HCT116 (cell line): ENCODE measurements at regions not wholly inside any gene's neighbourhood (a gene's known extent, or its start where the extent isn't known, plus 50 kb on each side); places are given as distances from the start of the nearest gene placed in this dataset.

Experiments used
- ATAC-seq: fragments of 200-7000 bp; cut with Tn5 transposase; 2 replicates; pipeline ENCODE4 v1.9.1; 2020; ENCODE audit warnings: mild to moderate bottlenecking, moderate library complexity
- BruUV-seq: library from RNA; stranded (reverse); fragments of 400-500 nt; replicated peaks from 2 replicates; lab custom pipeline; 2021; lab: Mats Ljungman, UMichigan
- CTCF ChIA-PET: fragments of 300-600 bp; sonication (Branson Sonifier 250); formaldehyde crosslinking; loops from one replicate; lab custom pipeline; 2021; ENCODE audit warnings: antibody characterized with exemption; lab: Charles Lee
- POLR2A ChIA-PET: fragments of 300-600, 350-600 bp; sonication (Branson Sonifier 250); formaldehyde crosslinking; loops from one replicate; lab custom pipeline; 2021; ENCODE audit warnings: antibody characterized with exemption; lab: Charles Lee
- RAD21 ChIA-PET, 2 experiments: fragments of 300-600 bp; sonication (Branson Sonifier 250); formaldehyde crosslinking; loops; one replicate each; lab custom pipeline; 2023; ENCODE audit warnings: low total read pairs in 2 of 2; ENCODE audit not compliant: uncharacterized antibody in 2 of 2, unreplicated experiment in 2 of 2, low non-redundant PET in 1 of 2; lab: Charles Lee
- DNase-seq: peaks from one replicate; pipeline ENCODE4 v3.0.0-alpha.2; 2010; ENCODE audit warnings: low read depth, low spot score
- H2AFZ ChIP-seq: fragments of 200-600 bp; shearing (Covaris generic), sonication (generic); 2 replicates; pipeline ENCODE4 v1.6.1; 2017; ENCODE audit warnings: low read depth, mixed run types, mixed read lengths, antibody characterized with exemption, low read length; ENCODE audit not compliant: poor library complexity, severe bottlenecking
- H3K27ac ChIP-seq: 2 replicates; pipeline ENCODE4 v1.5.1; 2012; ENCODE audit warnings: low read depth, low read length
- H3K27me3 ChIP-seq: fragments of 200-600 bp; sonication (generic); 2 replicates; pipeline ENCODE4 v1.6.1; 2016; ENCODE audit warnings: mixed run types, low read length, mixed read lengths; ENCODE audit not compliant: insufficient read depth
- H3K36me3 ChIP-seq, 2 experiments: fragments of 200-500 bp in 1 of 2; fragments of 200-600 bp in 1 of 2; sonication (Bioruptor generic) in 1 of 2; sonication (generic) in 1 of 2; 2 replicates each; pipeline versions ENCODE4 v1.5.1 to v1.6.1; 2014 to 2016; ENCODE audit warnings: low read length in 2 of 2, inconsistent platforms in 1 of 2, mixed read lengths in 1 of 2, mixed run types in 1 of 2; ENCODE audit not compliant: insufficient read depth in 2 of 2, control insufficient read depth in 1 of 2
- H3K4me1 ChIP-seq, 2 experiments: fragments of 200-600 bp in 1 of 2; sonication (generic) in 1 of 2; 2 replicates each; pipeline versions ENCODE4 v1.5.1 to v1.6.1; 2012 to 2017; ENCODE audit warnings: low read length in 2 of 2, inconsistent platforms in 1 of 2, mild to moderate bottlenecking in 1 of 2, mixed read lengths in 1 of 2, mixed run types in 1 of 2, moderate library complexity in 1 of 2; ENCODE audit not compliant: insufficient read depth in 2 of 2, control insufficient read depth in 1 of 2
- H3K4me2 ChIP-seq: fragments of 200-600 bp; sonication (generic); 2 replicates; pipeline ENCODE4 v1.6.1; 2017; ENCODE audit warnings: mixed run types, low read length, mixed read lengths
- H3K4me3 ChIP-seq, 2 experiments: fragments of 200-600 bp in 1 of 2; sonication (generic) in 1 of 2; replicated peaks in 1 of 2; 2 replicates each; pipeline ENCODE4 v1.5.1; 2011 to 2016; ENCODE audit warnings: low read length in 2 of 2, control low read depth in 1 of 2, low read depth in 1 of 2, mild to moderate bottlenecking in 1 of 2, mixed read lengths in 1 of 2, mixed run types in 1 of 2
- H3K79me2 ChIP-seq: fragments of 200-600 bp; sonication (generic); 2 replicates; pipeline ENCODE4 v1.6.1; 2017; ENCODE audit warnings: mild to moderate bottlenecking, mixed run types, low read length, moderate library complexity, mixed read lengths; ENCODE audit not compliant: insufficient read depth
- H3K9ac ChIP-seq: fragments of 200-600 bp; sonication (generic); 2 replicates; pipeline ENCODE4 v1.6.1; 2016; ENCODE audit warnings: low read length, mixed read lengths
- H3K9me2 ChIP-seq: fragments of 200-600 bp; sonication (generic), shearing (Covaris generic); 2 replicates; pipeline ENCODE4 v1.6.1; 2017; ENCODE audit warnings: mixed run types, mild to moderate bottlenecking, moderate library complexity; ENCODE audit not compliant: insufficient read depth
- H3K9me3 ChIP-seq, 2 experiments: fragments of 200-500 bp in 1 of 2; fragments of 200-600 bp in 1 of 2; sonication (Bioruptor generic) in 1 of 2; sonication (generic) in 1 of 2; 2 replicates each; pipeline ENCODE4 v1.6.1; 2014 to 2017; ENCODE audit warnings: low read length in 2 of 2, mixed read lengths in 2 of 2, inconsistent platforms in 1 of 2, low read depth in 1 of 2, mild to moderate bottlenecking in 1 of 2, mixed run types in 1 of 2, moderate library complexity in 1 of 2; ENCODE audit not compliant: control insufficient read depth in 1 of 2, insufficient read depth in 1 of 2
- H4K20me1 ChIP-seq: fragments of 200-600 bp; sonication (generic), shearing (Covaris generic); 2 replicates; pipeline ENCODE4 v1.6.1; 2017; ENCODE audit warnings: mixed run types, mild to moderate bottlenecking, moderate library complexity; ENCODE audit not compliant: insufficient read depth
- CEBPB ChIP-seq: IDR thresholded peaks from 2 replicates; pipeline ENCODE4 v1.6.1; 2012; ENCODE audit warnings: low read depth
- FOSL1 ChIP-seq: IDR thresholded peaks from 2 replicates; pipeline ENCODE4 v1.6.1; 2012; ENCODE audit warnings: low read depth
- JUND ChIP-seq: IDR thresholded peaks from 2 replicates; pipeline ENCODE4 v1.6.1; 2012
- SIN3A ChIP-seq: IDR thresholded peaks from 2 replicates; pipeline ENCODE4 v1.6.1; 2012; ENCODE audit warnings: low read depth
- SP1 ChIP-seq: IDR thresholded peaks from 2 replicates; pipeline ENCODE4 v1.6.1; 2012; ENCODE audit warnings: low read depth
- ZNF274 ChIP-seq: fragments of 200-500 bp; sonication (Bioruptor generic); IDR thresholded peaks from 2 replicates; pipeline ENCODE4 v1.6.1; 2014; ENCODE audit warnings: mild to moderate bottlenecking, low read depth, low read length, inconsistent platforms
- intact Hi-C: fragments of 100-400 bp; cut with micrococcal nuclease; formaldehyde crosslinking; loops from 2 replicates; pipeline ENCODE4 v1.10.0; 2022

DNA sequence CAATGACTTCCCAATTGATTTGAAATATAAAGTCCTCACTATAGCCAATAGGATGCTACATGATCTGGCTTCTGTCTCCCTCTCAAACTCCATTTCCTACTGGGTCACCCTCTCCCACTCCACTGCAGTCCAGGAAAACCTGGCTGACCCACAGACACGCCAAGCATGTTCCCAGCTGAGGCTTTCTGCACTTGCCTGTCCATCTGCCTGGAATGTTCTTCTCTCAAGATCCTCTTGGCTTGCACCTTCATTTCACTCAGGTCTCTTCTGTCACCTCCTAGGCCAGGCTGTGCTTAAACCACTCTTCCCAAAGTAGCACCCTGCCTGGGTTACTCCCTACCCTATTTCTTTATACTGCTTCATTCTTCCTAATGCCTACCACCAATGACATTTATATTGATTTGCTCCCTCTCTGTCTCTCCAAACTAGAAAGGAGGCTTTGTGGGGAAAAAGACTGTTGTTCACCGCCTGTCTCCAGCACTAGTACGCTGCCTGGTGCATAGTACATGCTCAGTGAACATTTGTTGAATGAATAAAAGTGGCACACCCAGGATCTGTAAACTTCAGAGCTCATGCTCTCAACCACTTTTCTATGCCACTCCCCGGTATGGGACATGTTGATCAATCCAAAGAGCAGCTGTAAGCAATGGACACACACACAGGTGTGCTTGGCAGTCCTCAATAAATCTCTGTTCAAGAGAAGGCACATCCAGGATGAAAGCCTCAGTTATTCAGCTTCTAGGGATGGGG is 261.3 kb downstream of the FOXO1 start:
- no peak overlapping the region for H3K27ac ChIP-seq
- no peak for ATAC-seq
- H3K79me2 ChIP-seq, result no peaks in the 10 kb centered on the region
- H3K4me3 ChIP-seq, result no peak overlapping the region
- H3K9ac ChIP-seq, result no peak overlapping the region
- peaks cover 45 to 69% of the 10 kb centered on the region in 2 experiments for H3K4me1 ChIP-seq
- no peaks in the 10 kb centered on the region for H3K36me3 ChIP-seq
- H4K20me1 ChIP-seq, result no peaks in the 10 kb centered on the region
- no peaks in the 10 kb centered on the region for H3K27me3 ChIP-seq
- TF ChIP-seq ZNF274 (no peak), JUND (no peak)
- ChIA-PET CTCF (no interaction called here), POLR2A (no interaction called here), RAD21 (no interaction called here)
- H3K9me3 ChIP-seq, result no peaks in the 10 kb centered on the region
- no TSS peak for BruUV-seq
- DNase-seq, result no peak
- no peak overlapping the region for H3K4me2 ChIP-seq
- H2AFZ ChIP-seq, result no peak overlapping the region
- intact Hi-C loops, result loop anchor here (10.0 kb wide), 1 partner anchor 340 kb away; no protein-coding TSS in a partner anchor
- no peaks in the 10 kb centered on the region for H3K9me2 ChIP-seq

DNA sequence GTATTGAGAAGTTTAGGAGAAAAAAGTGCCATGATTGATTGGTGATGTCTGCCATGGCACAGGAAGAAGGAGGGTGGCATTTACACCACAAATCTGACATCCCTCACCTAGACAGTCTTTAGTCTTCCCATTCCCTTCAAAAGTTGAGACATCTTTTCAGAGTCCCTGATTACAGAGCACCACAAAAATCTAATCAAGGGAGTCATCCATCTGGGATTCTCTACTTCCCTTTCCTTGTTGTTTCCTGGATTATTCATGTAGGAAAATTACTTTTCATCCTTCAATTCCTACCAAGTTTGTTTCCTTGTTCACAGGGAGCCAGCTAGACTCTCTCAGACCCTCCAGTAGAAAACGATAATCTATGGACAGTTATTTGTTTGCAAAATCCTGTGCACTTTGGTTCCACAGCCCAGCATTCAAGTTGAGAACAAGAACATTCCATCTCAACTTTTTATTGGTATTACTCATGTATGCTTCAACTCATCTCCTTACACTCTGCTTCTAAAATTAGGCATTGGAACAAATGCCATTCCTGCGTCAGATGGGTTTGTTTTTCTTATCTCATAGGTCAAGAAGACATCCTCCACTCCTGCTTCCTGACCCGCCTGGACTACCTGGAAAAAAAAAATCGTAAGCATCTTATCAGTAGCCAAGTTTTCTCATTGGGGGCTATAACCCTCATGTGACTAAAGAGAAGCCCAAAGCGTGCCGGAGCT is 259.9 kb downstream of the FOXO1 start:
- no TSS peak for BruUV-seq
- no peak overlapping the region for H3K9ac ChIP-seq
- H3K27me3 ChIP-seq, result no peaks in the 10 kb centered on the region
- RAD21 ChIA-PET, result no interaction called here
- H3K79me2 ChIP-seq, result no peaks in the 10 kb centered on the region
- peak overlapping the region; percentile 49 for H2AFZ ChIP-seq
- peak overlapping the region; percentile 21; the same call in 1 of the 2 replicates for H3K27ac ChIP-seq
- TF ChIP-seq SP1 (peak; percentile 55), FOSL1 (0 out of 2 replicates have a peak, but pooled peaks have one; percentile 24), CEBPB (0 out of 2 replicates have a peak, but pooled peaks have one; percentile 33), SIN3A (no peak), JUND (0 out of 2 replicates have a peak, but pooled peaks have one; percentile 23)
- CTCF ChIA-PET, result no interaction called here
- H3K9me3 ChIP-seq, result 0 out of 4 replicates have a peak, but pooled peaks cover 0 to 6% of the 10 kb centered on the region in 2 experiments
- H3K4me2 ChIP-seq, result peak overlapping the region; percentile 61
- ATAC-seq (peak; percentile 36), DNase-seq (peak; percentile 26)
- POLR2A ChIA-PET, result no interaction called here
- H3K4me3 ChIP-seq, result peak overlapping the region in 1 of 2 experiments; percentile 23; a peak in 1 of 4 replicates
- no peaks in the 10 kb centered on the region for H4K20me1 ChIP-seq
- intact Hi-C loops, result loop anchor here (2.0 to 10.0 kb wide), 2 partner anchors 260 to 342 kb away; partner anchors contain the start of gene FOXO1
- H3K9me2 ChIP-seq, result no peaks in the 10 kb centered on the region
- H3K4me1 ChIP-seq, result peaks cover 45 to 64% of the 10 kb centered on the region in 2 experiments
- H3K36me3 ChIP-seq, result no peaks in the 10 kb centered on the region
